Endothelial cell of umbilical vein (primary cell): ENCODE measurements at regions not wholly inside any gene's neighbourhood (a gene's known extent, or its start where the extent isn't known, plus 50 kb on each side); places are given as distances from the start of the nearest gene placed in this dataset.

Experiments
- BruUV-seq: library from RNA; stranded (reverse); fragments of 400-500 nt; replicated peaks from 2 replicates; lab custom pipeline; 2021; lab: Mats Ljungman, UMichigan
- CTCF ChIA-PET: fragments of 300-600, 350-600 bp; sonication (Branson Sonifier 250); formaldehyde crosslinking; loops from one replicate; lab custom pipeline; 2021; ENCODE audit warnings: antibody characterized with exemption, inconsistent platforms; lab: Charles Lee
- POLR2A ChIA-PET: fragments of 300-600, 350-600 bp; sonication (Branson Sonifier 250); formaldehyde crosslinking; loops from one replicate; lab custom pipeline; 2021; ENCODE audit warnings: antibody characterized with exemption, inconsistent platforms; lab: Charles Lee
- DNase-seq: peaks from one replicate; pipeline ENCODE4 v3.0.0-alpha.2; 2011; ENCODE audit warnings: low read depth, low spot score
- FAIRE-seq: peaks from 2 replicates; lab custom pipeline; 2011; peaks lifted over from hg19 to GRCh38; lab: Jason Lieb, UNC
- H2AFZ ChIP-seq: 2 replicates; pipeline ENCODE4 v1.6.0; 2012; ENCODE audit warnings: low read depth, low read length, control low read depth, inconsistent platforms
- H3K27ac ChIP-seq: 2 replicates; pipeline ENCODE4 v1.5.1; 2011; ENCODE audit warnings: low read depth, mild to moderate bottlenecking, control low read depth, low read length, moderate library complexity; ENCODE audit not compliant: insufficient read depth
- H3K27me3 ChIP-seq, 2 experiments: 2 replicates each; pipeline versions ENCODE4 v1.6.0 to v1.6.1; 2011; ENCODE audit warnings: low read length in 2 of 2, mixed read lengths in 1 of 2; ENCODE audit not compliant: control insufficient read depth in 2 of 2, insufficient read depth in 2 of 2
- H3K36me3 ChIP-seq, 2 experiments: 2 replicates in 1 of 2; 3 replicates in 1 of 2; pipeline ENCODE4 v1.5.1; 2011; ENCODE audit warnings: low read length in 2 of 2, mild to moderate bottlenecking in 1 of 2, moderate library complexity in 1 of 2; ENCODE audit not compliant: control insufficient read depth in 2 of 2, insufficient read depth in 2 of 2; ENCODE audit errors: extremely low read depth in 1 of 2
- H3K4me1 ChIP-seq: 3 replicates; pipeline ENCODE4 v1.5.1; 2011; ENCODE audit warnings: mild to moderate bottlenecking, low read length; ENCODE audit not compliant: control insufficient read depth, insufficient read depth; ENCODE audit errors: extremely low read depth
- H3K4me2 ChIP-seq: 2 replicates; pipeline ENCODE4 v1.6.1; 2011; ENCODE audit warnings: low read length, control low read depth, mixed read lengths; ENCODE audit not compliant: insufficient read depth
- H3K4me3 ChIP-seq, 3 experiments: fragments of 200-600 bp in 1 of 3; sonication (generic), shearing (Covaris generic) in 1 of 3; replicated peaks in 1 of 3; 2 replicates each; pipeline ENCODE4 v1.5.1; 2011 to 2016; ENCODE audit warnings: control low read depth in 3 of 3, low read length in 3 of 3, mild to moderate bottlenecking in 2 of 3, inconsistent platforms in 1 of 3, low read depth in 1 of 3, moderate library complexity in 1 of 3; ENCODE audit not compliant: insufficient read depth in 1 of 3
- H3K79me2 ChIP-seq: 2 replicates; pipeline ENCODE4 v1.6.0; 2012; ENCODE audit warnings: low read length, inconsistent platforms; ENCODE audit not compliant: control insufficient read depth, insufficient read depth
- H3K9ac ChIP-seq: replicated peaks from 2 replicates; pipeline ENCODE3; 2011; ENCODE audit warnings: low read length, control low read depth; ENCODE audit not compliant: insufficient read depth; ENCODE audit errors: extremely low read depth
- H3K9me1 ChIP-seq: replicated peaks from 3 replicates; pipeline ENCODE4 v1.6.0; 2011; ENCODE audit warnings: mild to moderate bottlenecking, low read length; ENCODE audit not compliant: control insufficient read depth, insufficient read depth; ENCODE audit errors: extremely low read depth
- H3K9me3 ChIP-seq: replicated peaks from 2 replicates; pipeline ENCODE4 v1.5.1; 2012; ENCODE audit warnings: low read length, inconsistent platforms; ENCODE audit not compliant: control insufficient read depth, insufficient read depth
- H4K20me1 ChIP-seq: replicated peaks from 2 replicates; pipeline ENCODE3; 2011; ENCODE audit warnings: mild to moderate bottlenecking, low read length; ENCODE audit not compliant: control insufficient read depth, insufficient read depth; ENCODE audit errors: extremely low read depth
- EZH2 ChIP-seq: IDR thresholded peaks from 2 replicates; pipeline ENCODE4 v1.6.1; 2012; ENCODE audit warnings: borderline replicate concordance, low read depth, mild to moderate bottlenecking, moderate library complexity, low read length, inconsistent platforms; ENCODE audit not compliant: severe bottlenecking
- FOS ChIP-seq: IDR thresholded peaks from 2 replicates; pipeline ENCODE4 v1.6.1; 2011; ENCODE audit warnings: mild to moderate bottlenecking, low read length, moderate library complexity, borderline replicate concordance; ENCODE audit not compliant: insufficient read depth
- GATA2 ChIP-seq: IDR thresholded peaks from 2 replicates; pipeline ENCODE4 v1.7.0; 2011; ENCODE audit warnings: low read depth, mild to moderate bottlenecking, moderate library complexity, mixed read lengths, low read length; ENCODE audit not compliant: insufficient read length, insufficient read depth
- JUN ChIP-seq: IDR thresholded peaks from 2 replicates; pipeline ENCODE4 v1.6.1; 2011; ENCODE audit warnings: borderline replicate concordance, low read depth; ENCODE audit not compliant: insufficient read length, insufficient read depth
- MYC ChIP-seq: IDR thresholded peaks from one replicate; pipeline ENCODE4 v1.6.1; 2011; ENCODE audit warnings: mild to moderate bottlenecking, low read depth, low read length
- POLR2A ChIP-seq: IDR thresholded peaks from 2 replicates; pipeline ENCODE4 v1.6.1; 2012; ENCODE audit warnings: low read depth, mild to moderate bottlenecking, control low read depth, low read length
- POLR2AphosphoS5 ChIP-seq: IDR thresholded peaks from 2 replicates; pipeline ENCODE4 v1.6.1; 2012; ENCODE audit warnings: low read depth, mild to moderate bottlenecking, control low read depth, low read length, moderate library complexity; ENCODE audit not compliant: insufficient read depth
- dilution Hi-C: fragments of 300-500 bp; cut with MboI; formaldehyde crosslinking; loops from one replicate; pipeline ENCODE4 v1.15.0; 2019; ENCODE audit warnings: low sequenced_read_pairs; ENCODE audit not compliant: extremely low pct_ligation_motif_present
- intact Hi-C: fragments of 100-400 bp; cut with micrococcal nuclease; formaldehyde crosslinking; loops from one replicate; pipeline ENCODE4 v1.10.0; 2022
- TF ChIP-seq, protein P1 (sequence below), 2 donors: IDR thresholded peaks; 1 replicate in 1 of 2; 2 replicates in 1 of 2; pipeline ENCODE4 v1.5.1; 2011; ENCODE audit warnings: low read length in 2 of 2, mild to moderate bottlenecking in 2 of 2, moderate library complexity in 2 of 2, control low read depth in 1 of 2, inconsistent platforms in 1 of 2, low read depth in 1 of 2; ENCODE audit not compliant: insufficient read depth in 1 of 2; ENCODE audit errors: extremely low read depth in 1 of 2
- TF ChIP-seq, protein P2 (sequence below): IDR thresholded peaks from 2 replicates; pipeline ENCODE4 v1.6.1; 2011; ENCODE audit not compliant: insufficient read depth, insufficient read length

DNA sequence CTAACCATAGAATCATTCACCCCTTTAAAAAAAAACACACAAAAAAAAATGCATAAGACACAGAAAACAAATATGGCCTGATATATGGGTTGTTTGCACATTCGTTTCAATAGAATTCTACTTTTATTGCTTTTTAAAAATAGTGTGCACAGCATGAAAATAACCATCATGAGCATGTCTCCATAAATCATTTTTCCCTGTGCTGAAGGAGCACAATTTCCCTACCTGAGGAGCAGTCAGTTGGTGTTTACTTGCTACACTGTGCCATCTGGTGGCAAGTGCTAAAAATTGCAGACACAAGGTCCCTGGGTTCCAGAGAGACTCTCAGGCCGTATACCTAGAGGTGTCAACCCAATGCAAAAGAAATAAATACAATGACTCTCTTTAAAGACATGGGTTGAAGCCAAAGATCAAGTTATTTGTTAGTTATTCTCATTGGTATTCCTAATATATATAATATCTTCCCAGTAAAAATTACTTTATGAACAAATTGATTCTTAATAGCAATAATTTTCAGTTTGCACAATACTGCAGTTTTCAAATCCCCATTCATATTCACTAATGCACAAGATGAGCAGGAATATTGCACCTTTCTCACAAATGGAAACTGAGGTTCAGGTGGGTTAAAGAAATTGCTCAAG lies 551.4 kb downstream of the IQCM start:
- Histone ChIP-seq H4K20me1 (no peaks in the 10 kb centered on the region), H3K4me3 (no peak overlapping the region), H3K36me3 (no peaks in the 10 kb centered on the region), H3K79me2 (no peaks in the 10 kb centered on the region), H3K9me3 (no peaks in the 10 kb centered on the region), H3K27me3 (no peaks in the 10 kb centered on the region), H3K27ac (no peak overlapping the region), H2AFZ (no peak overlapping the region), H3K4me1 (peaks cover 3% of the 10 kb centered on the region), H3K9ac (no peak overlapping the region), H3K9me1 (no peaks in the 10 kb centered on the region), H3K4me2 (no peak overlapping the region)
- DNase-seq (peak; percentile 55), FAIRE-seq (peak; percentile 52)
- TF ChIP-seq, protein P1, sequence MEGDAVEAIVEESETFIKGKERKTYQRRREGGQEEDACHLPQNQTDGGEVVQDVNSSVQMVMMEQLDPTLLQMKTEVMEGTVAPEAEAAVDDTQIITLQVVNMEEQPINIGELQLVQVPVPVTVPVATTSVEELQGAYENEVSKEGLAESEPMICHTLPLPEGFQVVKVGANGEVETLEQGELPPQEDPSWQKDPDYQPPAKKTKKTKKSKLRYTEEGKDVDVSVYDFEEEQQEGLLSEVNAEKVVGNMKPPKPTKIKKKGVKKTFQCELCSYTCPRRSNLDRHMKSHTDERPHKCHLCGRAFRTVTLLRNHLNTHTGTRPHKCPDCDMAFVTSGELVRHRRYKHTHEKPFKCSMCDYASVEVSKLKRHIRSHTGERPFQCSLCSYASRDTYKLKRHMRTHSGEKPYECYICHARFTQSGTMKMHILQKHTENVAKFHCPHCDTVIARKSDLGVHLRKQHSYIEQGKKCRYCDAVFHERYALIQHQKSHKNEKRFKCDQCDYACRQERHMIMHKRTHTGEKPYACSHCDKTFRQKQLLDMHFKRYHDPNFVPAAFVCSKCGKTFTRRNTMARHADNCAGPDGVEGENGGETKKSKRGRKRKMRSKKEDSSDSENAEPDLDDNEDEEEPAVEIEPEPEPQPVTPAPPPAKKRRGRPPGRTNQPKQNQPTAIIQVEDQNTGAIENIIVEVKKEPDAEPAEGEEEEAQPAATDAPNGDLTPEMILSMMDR (IDR thresholded peaks at IDR 0.05; ENCODE audit: extremely low read depth in 1 of 2, insufficient read depth in 1 of 2, low read depth in 1 of 2, low read length in 2 of 2) = peak; percentile 48 to 55
- TF ChIP-seq POLR2AphosphoS5 = no peak
- ChIA-PET CTCF (interaction anchor here (0.6 to 2.9 kb wide), 12 partner anchors 16 to 1398 kb away, joined by 3 to 18 read pairs (median 4); partner anchors contain the start of gene NR3C2), POLR2A (interaction anchor here (0.7 kb wide), 1 partner anchor 817 kb away, joined by 3 read pairs; no protein-coding TSS in a partner anchor)
- BruUV-seq = no TSS peak
- intact Hi-C loops = loop anchor here (1.0 to 10.0 kb wide), 7 partner anchors 259 to 1387 kb away; partner anchors contain the start of gene NR3C2
- dilution Hi-C loops = no loop called here

DNA sequence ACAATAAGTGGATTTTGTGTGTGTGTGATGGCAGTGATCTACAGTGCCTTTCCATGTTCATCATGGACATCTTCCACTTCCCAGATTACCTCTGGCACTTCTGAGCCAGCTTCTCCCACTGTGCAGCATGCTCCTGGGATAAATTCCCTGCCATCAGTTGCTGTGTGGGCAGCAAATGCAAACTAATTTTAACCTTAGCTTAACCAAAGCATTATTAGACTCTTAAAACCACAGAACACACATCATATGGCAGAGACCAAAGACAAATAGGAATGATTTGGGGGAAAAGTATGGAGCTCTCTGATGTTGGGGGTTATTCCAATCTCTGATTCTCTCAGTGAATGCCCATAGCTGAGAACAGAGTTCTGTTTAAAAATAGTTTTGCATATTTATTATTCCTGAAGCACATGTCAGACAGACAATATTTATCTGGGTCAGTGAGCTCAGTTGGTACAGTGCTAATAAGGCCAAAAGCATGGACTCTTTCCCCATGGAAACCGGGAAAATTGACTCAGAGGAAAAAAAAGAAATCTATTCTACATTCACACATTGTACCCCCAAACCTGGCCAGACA lies 567.4 kb downstream of the IQCM start:
- ChIA-PET POLR2A (no interaction called here), CTCF (interaction anchor here (1.0 to 1.2 kb wide), 2 partner anchors 9 to 15 kb away, joined by 3 to 5 read pairs; no protein-coding TSS in a partner anchor)
- no peak overlapping the region for H3K27ac ChIP-seq
- dilution Hi-C loops = no loop called here
- TF ChIP-seq, protein P2, sequence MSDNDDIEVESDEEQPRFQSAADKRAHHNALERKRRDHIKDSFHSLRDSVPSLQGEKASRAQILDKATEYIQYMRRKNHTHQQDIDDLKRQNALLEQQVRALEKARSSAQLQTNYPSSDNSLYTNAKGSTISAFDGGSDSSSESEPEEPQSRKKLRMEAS = no peak
- TF ChIP-seq, protein P1 (IDR thresholded peaks at IDR 0.05; ENCODE audit: extremely low read depth in 1 of 2, insufficient read depth in 1 of 2, low read depth in 1 of 2, low read length in 2 of 2) = no peak
- TF ChIP-seq POLR2A = no peak
- TF ChIP-seq EZH2 = no peak
- TF ChIP-seq JUN = no peak
- no peak for TF ChIP-seq FOS
- TF ChIP-seq POLR2AphosphoS5 = no peak
- no peak for TF ChIP-seq GATA2
- TF ChIP-seq MYC = no peak
- H3K9me3 ChIP-seq = no peaks in the 10 kb centered on the region
- H2AFZ ChIP-seq = no peak overlapping the region
- H3K4me2 ChIP-seq = no peak overlapping the region
- H3K4me1 ChIP-seq = no peaks in the 10 kb centered on the region
- no peak overlapping the region for H3K4me3 ChIP-seq
- FAIRE-seq = no peak
- no TSS peak for BruUV-seq
- DNase-seq = no peak
- no peaks in the 10 kb centered on the region for H3K9me1 ChIP-seq
- H3K27me3 ChIP-seq = no peaks in the 10 kb centered on the region
- H4K20me1 ChIP-seq = no peaks in the 10 kb centered on the region
- no peak overlapping the region for H3K9ac ChIP-seq
- H3K36me3 ChIP-seq = no peaks in the 10 kb centered on the region
- intact Hi-C loops = no loop called here
- no peaks in the 10 kb centered on the region for H3K79me2 ChIP-seq
